HG03135 (cell line): ENCODE measurements at regions not wholly inside any gene's neighbourhood (a gene's known extent, or its start where the extent isn't known, plus 50 kb on each side); places are given as distances from the start of the nearest gene placed in this dataset.

Source experiments
- ATAC-seq: cut with Tn5 transposase; IDR thresholded peaks from one replicate; pipeline ENCODE4 v1.9.1; 2021; ENCODE audit warnings: mild to moderate bottlenecking, moderate library complexity; ENCODE audit not compliant: unreplicated experiment

- ATAC-seq = no peak
Observed at GRCh38 chr20:7586481-7586880, 353.8 kb downstream of the HAO1 start.

DNA sequence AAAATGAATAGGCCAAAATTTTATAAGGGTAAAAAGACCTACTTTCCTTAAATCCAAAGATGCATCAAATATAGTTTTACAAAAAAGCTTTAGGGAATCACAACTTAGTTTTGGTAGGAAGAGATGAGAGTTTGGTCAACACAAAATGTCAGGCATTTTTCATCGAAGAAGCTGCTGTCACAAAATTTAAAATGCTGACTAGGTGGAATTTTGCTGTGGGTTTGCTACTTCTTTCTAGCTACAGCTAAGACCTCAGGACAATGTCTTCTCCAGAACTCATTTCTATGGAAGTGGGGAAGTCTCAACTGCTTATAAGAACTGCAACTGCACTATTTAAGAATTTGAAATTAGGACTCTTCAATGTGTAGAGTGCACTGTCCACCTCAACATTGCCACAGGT, 351.1 kb downstream of the HAO1 start:
- no peak for ATAC-seq

DNA sequence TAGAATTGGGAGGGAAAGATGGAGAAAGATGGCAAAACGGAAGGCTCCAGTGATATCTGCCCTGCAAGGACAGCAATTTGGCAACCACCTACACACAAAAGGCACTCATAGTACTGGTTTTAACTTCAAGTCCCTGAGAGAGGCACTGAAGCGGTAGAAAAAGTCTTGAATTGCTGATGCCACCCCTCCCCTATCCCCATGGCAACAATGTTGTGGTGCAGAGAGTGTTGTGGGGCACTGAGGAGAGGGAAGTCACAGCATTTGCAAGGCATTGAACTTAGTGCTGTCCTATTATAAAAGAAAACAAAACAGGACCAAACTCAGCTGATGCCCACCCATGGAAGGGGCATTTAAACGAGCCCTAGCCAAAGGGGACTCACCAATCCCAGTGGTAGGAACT, 343.7 kb downstream of the HAO1 start:
- no peak for ATAC-seq

DNA sequence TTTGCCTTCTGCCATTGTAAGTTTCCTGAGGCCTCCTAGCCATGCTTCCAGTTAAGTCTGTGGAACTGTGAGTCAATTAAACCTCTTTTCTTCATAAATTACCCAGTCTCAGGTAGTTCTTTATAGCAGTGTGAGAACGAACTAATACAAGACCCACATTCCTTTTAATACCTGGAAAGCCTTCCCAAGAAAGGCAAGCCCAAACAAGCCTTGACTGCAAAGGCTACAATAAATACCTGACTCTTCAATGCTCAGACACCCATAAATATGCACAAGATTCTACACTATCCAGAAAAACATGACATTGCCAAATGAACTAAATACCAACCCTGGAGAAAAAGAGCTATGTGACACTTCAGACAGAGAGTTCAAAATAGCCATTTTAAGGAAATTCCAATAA, 338.8 kb downstream of the HAO1 start:
- no peak for ATAC-seq

DNA sequence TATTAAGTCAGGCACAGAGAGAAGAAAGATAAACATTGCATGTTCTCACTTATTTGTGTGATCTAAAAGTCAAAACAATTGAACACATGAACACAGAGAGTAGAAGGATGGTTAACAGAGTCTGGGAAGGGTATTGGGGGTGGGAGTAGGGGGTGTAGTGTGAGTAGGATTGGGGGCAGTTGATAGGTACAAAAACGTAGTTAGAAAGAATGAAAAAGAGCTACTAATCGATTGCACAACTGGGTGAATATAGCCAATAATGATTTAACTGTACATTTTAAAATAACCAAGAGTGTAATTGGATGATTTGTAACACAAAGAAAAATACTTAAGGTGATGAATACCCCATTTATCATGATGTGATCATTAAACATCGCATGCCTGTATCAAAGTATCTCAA, 333.3 kb downstream of the HAO1 start:
- no peak for ATAC-seq

DNA sequence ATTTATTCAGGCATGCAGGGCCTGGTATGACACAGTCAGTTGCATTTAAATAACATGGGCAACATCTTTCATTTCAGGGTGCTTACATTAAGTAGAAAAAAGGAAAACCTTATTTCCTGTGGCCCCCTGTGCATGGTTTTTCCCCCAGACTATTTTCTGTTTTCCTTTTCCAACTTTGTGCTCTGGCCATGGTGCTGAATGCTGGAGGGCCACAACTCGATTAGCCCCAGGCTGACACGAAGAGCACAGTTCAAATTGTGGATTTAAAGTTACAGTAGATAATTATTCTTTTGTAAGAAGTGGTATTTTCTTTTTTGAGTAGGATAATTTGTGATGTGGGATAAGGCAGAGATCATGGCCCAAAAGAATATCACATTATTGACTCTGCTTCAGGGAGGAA, 332.0 kb downstream of the HAO1 start:
- ATAC-seq = no peak

GRCh38 chr20:7609251-7609650, 331.0 kb downstream of the HAO1 start:
- no peak for ATAC-seq

- ATAC-seq = no peak
Observed at GRCh38 chr20:7610681-7611080, 329.6 kb downstream of the HAO1 start.

GRCh38 chr20:7617797-7618196, 322.5 kb downstream of the HAO1 start:
- no peak for ATAC-seq

GRCh38 chr20:7622399-7622961, 317.8 kb downstream of the HAO1 start:
- ATAC-seq = no peak

- no peak for ATAC-seq
Observed at GRCh38 chr20:7624886-7625285, 315.4 kb downstream of the HAO1 start.

GRCh38 chr20:7627734-7628663, 312.3 kb downstream of the HAO1 start:
- no peak for ATAC-seq

DNA sequence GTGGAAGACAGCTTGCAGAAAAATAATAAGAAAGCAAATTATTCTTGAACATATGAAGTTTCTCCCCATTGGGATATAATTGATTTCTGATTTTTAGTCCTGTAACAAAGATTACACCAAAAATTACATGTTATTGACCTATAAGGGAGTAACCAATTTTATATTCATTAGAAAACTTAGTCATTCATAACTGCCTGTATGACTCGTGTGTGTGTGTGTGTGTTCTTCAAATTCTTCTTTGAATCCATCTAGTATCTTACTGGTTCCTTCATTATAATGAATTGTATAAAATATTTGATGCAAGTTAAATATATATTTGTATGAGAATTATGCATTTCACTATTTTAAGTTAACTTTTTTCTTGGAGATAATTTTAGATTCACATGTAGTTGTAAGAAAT, 310.4 kb downstream of the HAO1 start:
- no peak for ATAC-seq

DNA sequence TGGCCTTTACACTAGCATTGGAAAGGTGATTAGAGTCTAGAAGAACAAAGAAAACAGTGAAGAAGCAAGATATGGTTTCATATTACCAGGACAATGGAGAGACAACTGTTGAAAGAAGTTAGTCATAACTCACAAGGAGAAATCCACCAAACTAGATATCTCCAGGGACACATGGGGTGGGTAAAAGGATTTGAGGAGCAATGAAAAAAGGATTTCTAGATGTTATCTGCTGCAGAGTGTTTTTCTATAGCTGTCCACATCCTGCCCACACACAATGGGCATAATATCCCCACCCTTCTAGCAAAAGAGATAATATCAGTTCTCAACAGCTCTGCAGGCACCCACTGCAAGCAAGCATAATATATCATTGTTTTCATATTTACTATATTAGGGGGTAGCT, 303.1 kb downstream of the HAO1 start:
- no peak for ATAC-seq

- no peak for ATAC-seq
Observed at GRCh38 chr20:7650086-7650879, 290.0 kb downstream of the HAO1 start.

GRCh38 chr20:7654231-7654630, 286.0 kb downstream of the HAO1 start:
- no peak for ATAC-seq

DNA sequence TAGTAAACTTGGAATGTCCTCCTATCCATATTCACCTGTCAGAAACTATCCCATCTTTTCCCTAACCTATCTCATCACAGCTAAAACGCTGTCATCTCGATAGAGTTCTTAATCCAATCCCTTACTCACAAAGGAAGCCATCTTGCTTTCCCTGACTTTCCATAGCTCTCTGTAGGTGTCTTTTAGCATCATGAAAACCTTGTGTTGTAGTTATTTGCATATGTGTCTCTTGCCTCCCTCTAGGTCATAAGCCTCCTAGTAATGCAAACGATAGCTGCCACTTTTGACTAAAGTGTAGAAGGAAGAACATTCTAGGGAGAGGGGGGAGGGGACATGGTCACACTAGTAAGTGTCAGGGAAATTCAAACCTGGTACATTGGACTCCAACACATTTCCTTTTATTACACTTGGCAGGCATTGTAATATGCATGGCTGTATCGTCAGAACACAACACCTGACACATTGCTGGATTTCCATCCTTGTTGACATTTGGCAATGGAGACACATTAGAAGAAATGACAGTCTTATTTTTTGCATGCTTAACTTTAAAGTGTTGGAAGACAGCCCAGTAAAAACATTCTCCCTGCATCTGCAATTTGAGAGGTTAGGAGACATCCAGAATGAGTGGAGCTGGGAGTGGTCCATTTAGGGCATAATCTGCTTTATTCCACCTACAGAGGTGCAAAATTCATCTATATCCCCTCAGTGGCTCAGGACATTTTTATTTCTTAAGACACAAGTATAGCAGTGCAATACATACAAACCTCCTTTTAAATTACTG, 283.4 kb downstream of the HAO1 start:
- no peak for ATAC-seq

GRCh38 chr20:7657569-7657968, 282.7 kb downstream of the HAO1 start:
- no peak for ATAC-seq

GRCh38 chr20:7660165-7660564, 280.1 kb downstream of the HAO1 start:
- no peak for ATAC-seq

DNA sequence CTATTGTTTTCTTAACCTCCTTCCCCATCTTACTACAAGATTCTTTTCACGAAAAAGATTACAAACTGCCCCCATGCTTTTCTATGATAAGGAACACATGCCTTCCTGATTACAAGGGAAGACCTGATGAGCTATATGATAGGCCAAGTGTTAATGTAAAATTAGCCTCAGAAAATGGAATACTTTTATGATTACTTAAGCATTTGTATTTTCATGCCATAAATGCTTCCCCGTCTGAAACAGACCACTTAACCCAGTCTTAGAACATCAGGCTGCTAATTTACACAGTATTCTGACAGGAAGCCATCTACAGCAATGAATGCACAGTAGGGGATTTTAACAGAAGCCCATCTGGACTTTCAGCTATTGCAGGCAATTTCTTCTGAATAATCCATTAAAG, 274.9 kb downstream of the HAO1 start:
- ATAC-seq = no peak

GRCh38 chr20:7667194-7667593, 273.1 kb downstream of the HAO1 start:
- ATAC-seq = no peak
